Stomach (tissue), 4 donors: ENCODE measurements at regions not wholly inside any gene's neighbourhood (a gene's known extent, or its start where the extent isn't known, plus 50 kb on each side); places are given as distances from the start of the nearest gene placed in this dataset.

Experiments used
- EP300 ChIP-seq: sonication (generic); formaldehyde crosslinking; IDR thresholded peaks from one replicate; pipeline ENCODE4 v1.6.1; 2017; ENCODE audit warnings: antibody characterized with exemption
- POLR2A ChIP-seq, 4 donors: fragments of 450-650 bp; IDR thresholded peaks; one replicate each; pipeline ENCODE4 v1.6.1; 2016; ENCODE audit warnings: antibody characterized with exemption in 4 of 4, control low read depth in 2 of 4, mild to moderate bottlenecking in 1 of 4, moderate library complexity in 1 of 4
- POLR2AphosphoS5 ChIP-seq, 3 donors: sonication (generic); formaldehyde crosslinking; IDR thresholded peaks; one replicate each; pipeline ENCODE4 v1.6.1; 2016; ENCODE audit warnings: antibody characterized with exemption in 3 of 3
- TF ChIP-seq, protein P1 (sequence below), 7 experiments: fragments of 450-650 bp in 4 of 7; fragments of 200-600 bp in 3 of 7; sonication (generic) in 3 of 7; IDR thresholded peaks; one replicate each; pipeline ENCODE4 v1.5.1; 2016 to 2019; ENCODE audit warnings: antibody characterized with exemption in 7 of 7, control low read depth in 2 of 7, mild to moderate bottlenecking in 1 of 7

DNA sequence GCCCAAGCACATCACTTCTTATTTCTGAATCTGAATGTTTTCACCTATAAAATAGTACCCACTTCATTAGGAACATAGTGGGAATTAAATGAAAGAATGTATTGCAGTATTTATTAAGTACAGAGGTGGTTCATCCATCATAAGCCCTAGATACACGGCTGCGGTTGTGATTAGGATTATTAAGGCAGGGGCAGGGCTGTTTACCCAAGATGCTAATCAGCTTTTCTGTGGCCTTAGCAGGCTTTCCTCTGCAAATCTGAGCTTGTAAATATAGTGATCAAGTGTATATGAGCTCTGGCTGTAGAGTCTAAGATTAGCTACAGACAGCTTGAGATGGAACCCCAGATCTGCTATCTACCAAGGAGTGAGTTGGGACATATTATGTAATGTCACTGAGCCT lies 124.1 kb upstream of the ADRA1B start:
- TF ChIP-seq, protein P1, sequence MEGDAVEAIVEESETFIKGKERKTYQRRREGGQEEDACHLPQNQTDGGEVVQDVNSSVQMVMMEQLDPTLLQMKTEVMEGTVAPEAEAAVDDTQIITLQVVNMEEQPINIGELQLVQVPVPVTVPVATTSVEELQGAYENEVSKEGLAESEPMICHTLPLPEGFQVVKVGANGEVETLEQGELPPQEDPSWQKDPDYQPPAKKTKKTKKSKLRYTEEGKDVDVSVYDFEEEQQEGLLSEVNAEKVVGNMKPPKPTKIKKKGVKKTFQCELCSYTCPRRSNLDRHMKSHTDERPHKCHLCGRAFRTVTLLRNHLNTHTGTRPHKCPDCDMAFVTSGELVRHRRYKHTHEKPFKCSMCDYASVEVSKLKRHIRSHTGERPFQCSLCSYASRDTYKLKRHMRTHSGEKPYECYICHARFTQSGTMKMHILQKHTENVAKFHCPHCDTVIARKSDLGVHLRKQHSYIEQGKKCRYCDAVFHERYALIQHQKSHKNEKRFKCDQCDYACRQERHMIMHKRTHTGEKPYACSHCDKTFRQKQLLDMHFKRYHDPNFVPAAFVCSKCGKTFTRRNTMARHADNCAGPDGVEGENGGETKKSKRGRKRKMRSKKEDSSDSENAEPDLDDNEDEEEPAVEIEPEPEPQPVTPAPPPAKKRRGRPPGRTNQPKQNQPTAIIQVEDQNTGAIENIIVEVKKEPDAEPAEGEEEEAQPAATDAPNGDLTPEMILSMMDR (IDR thresholded peaks at IDR 0.05): no peak
- TF ChIP-seq EP300 (no peak), POLR2A (IDR thresholded peaks at IDR 0.05) (no peak), POLR2AphosphoS5 (IDR thresholded peaks at IDR 0.05) (no peak)
